ENCODE measurements at regions not wholly inside any gene's neighbourhood (a gene's known extent, or its start where the extent isn't known, plus 50 kb on each side); places are given as distances from the start of the nearest gene placed in this dataset.

- DNase-seq (ENCODE audit: low read depth in 2 of 2), result peak; percentile 3 to 46
Measured at GRCh38 chr1:165073185-165074007, 283.1 kb downstream of the LMX1A start.

GRCh38 chr1:165070675-165071074 is 285.8 kb downstream of the LMX1A start:
- DNase-seq (ENCODE audit: low read depth in 2 of 2), result no peak

GRCh38 chr1:165069829-165070228 is 286.7 kb downstream of the LMX1A start:
- no peak for DNase-seq (ENCODE audit: low read depth in 2 of 2)

- DNase-seq (ENCODE audit: low read depth in 2 of 2), result no peak
Measured at GRCh38 chr1:165068741-165069140, 287.8 kb downstream of the LMX1A start.

GRCh38 chr1:165067829-165068228 is 288.7 kb downstream of the LMX1A start:
- no peak for DNase-seq (ENCODE audit: low read depth in 2 of 2)

GRCh38 chr1:165063181-165063965 is 293.1 kb downstream of the LMX1A start:
- no peak for DNase-seq (ENCODE audit: low read depth in 2 of 2)

- no peak for DNase-seq (ENCODE audit: low read depth in 2 of 2)
Measured at GRCh38 chr1:165062346-165062745, 294.2 kb downstream of the LMX1A start.

GRCh38 chr1:165060285-165060793 is 296.2 kb downstream of the LMX1A start:
- no peak for DNase-seq (ENCODE audit: low read depth in 2 of 2)

- DNase-seq (ENCODE audit: low read depth in 2 of 2), result no peak
Measured at GRCh38 chr1:165057956-165058355, 298.6 kb downstream of the LMX1A start.

GRCh38 chr1:165056914-165057313 is 299.6 kb downstream of the LMX1A start:
- DNase-seq (ENCODE audit: low read depth in 2 of 2), result no peak

- no peak for DNase-seq (ENCODE audit: low read depth in 2 of 2)
Measured at GRCh38 chr1:165055581-165055980, 300.9 kb downstream of the LMX1A start.

GRCh38 chr1:165054627-165055026 is 301.9 kb downstream of the LMX1A start:
- no peak for DNase-seq (ENCODE audit: low read depth in 2 of 2)

- no peak for DNase-seq (ENCODE audit: low read depth in 2 of 2)
Measured at GRCh38 chr1:165053351-165053750, 303.2 kb downstream of the LMX1A start.

- DNase-seq (ENCODE audit: low read depth in 2 of 2), result no peak
Measured at GRCh38 chr1:165052936-165053335, 303.6 kb downstream of the LMX1A start.

- DNase-seq (ENCODE audit: low read depth in 2 of 2), result no peak
Measured at GRCh38 chr1:165052431-165052830, 304.1 kb downstream of the LMX1A start.

GRCh38 chr1:165050246-165050645 is 306.3 kb downstream of the LMX1A start:
- no peak for DNase-seq (ENCODE audit: low read depth in 2 of 2)

- no peak for DNase-seq (ENCODE audit: low read depth in 2 of 2)
Measured at GRCh38 chr1:165047994-165048393, 308.5 kb downstream of the LMX1A start.

- DNase-seq (ENCODE audit: low read depth in 2 of 2), result no peak
Measured at GRCh38 chr1:165045902-165046301, 310.6 kb downstream of the LMX1A start.

- no peak for DNase-seq (ENCODE audit: low read depth in 2 of 2)
Measured at GRCh38 chr1:165040641-165041040, 315.9 kb downstream of the LMX1A start.

- no peak for DNase-seq (ENCODE audit: low read depth in 2 of 2)
Measured at GRCh38 chr1:165039996-165040395, 316.5 kb downstream of the LMX1A start.

GRCh38 chr1:165036403-165036802 is 320.1 kb downstream of the LMX1A start:
- no peak for DNase-seq (ENCODE audit: low read depth in 2 of 2)

- DNase-seq (ENCODE audit: low read depth in 2 of 2), result no peak
Measured at GRCh38 chr1:165034136-165034809, 322.2 kb downstream of the LMX1A start.
